ENCODE measurements at regions not wholly inside any gene's neighbourhood (a gene's known extent, or its start where the extent isn't known, plus 50 kb on each side); places are given as distances from the start of the nearest gene placed in this dataset.

- no peaks in the 10 kb centered on the region for H3K36me3 ChIP-seq
- DNase-seq (ENCODE audit: low spot score in 2 of 2), result no peak
- H3K27ac ChIP-seq, result no peak overlapping the region
- intact Hi-C loops (cut with DNase I), result no loop called here
- no peak for TF ChIP-seq CTCF (IDR thresholded peaks at IDR 0.05)
- H3K4me3 ChIP-seq, result no peak overlapping the region
- H3K9me3 ChIP-seq, result no peaks in the 10 kb centered on the region
- no peaks in the 10 kb centered on the region for H3K4me1 ChIP-seq
- H3K27me3 ChIP-seq, result no peaks in the 10 kb centered on the region
Measured at GRCh38 chr16:64654178-64654577, 467.7 kb downstream of the CDH11 start.

GRCh38 chr16:64648282-64648681 lies 473.6 kb downstream of the CDH11 start:
- no peaks in the 10 kb centered on the region for H3K4me1 ChIP-seq
- no peak for DNase-seq (ENCODE audit: low spot score in 2 of 2)
- TF ChIP-seq CTCF (IDR thresholded peaks at IDR 0.05), result no peak
- no peaks in the 10 kb centered on the region for H3K27me3 ChIP-seq
- H3K36me3 ChIP-seq, result no peaks in the 10 kb centered on the region
- no peaks in the 10 kb centered on the region for H3K9me3 ChIP-seq
- H3K27ac ChIP-seq, result no peak overlapping the region
- intact Hi-C loops (cut with DNase I), result no loop called here
- H3K4me3 ChIP-seq, result no peak overlapping the region

- Histone ChIP-seq H3K9me3 (no peaks in the 10 kb centered on the region), H3K27me3 (no peaks in the 10 kb centered on the region), H3K27ac (no peak overlapping the region), H3K4me3 (no peak overlapping the region), H3K4me1 (no peaks in the 10 kb centered on the region), H3K36me3 (no peaks in the 10 kb centered on the region)
- no peak for DNase-seq (ENCODE audit: low spot score in 2 of 2)
- TF ChIP-seq CTCF (IDR thresholded peaks at IDR 0.05), result no peak
- intact Hi-C loops (cut with DNase I), result no loop called here
Measured at GRCh38 chr16:64641343-64641742, 480.5 kb downstream of the CDH11 start.

GRCh38 chr16:64638766-64639165 lies 483.1 kb downstream of the CDH11 start:
- Histone ChIP-seq H3K9me3 (no peaks in the 10 kb centered on the region), H3K27ac (no peak overlapping the region), H3K4me1 (no peaks in the 10 kb centered on the region), H3K4me3 (no peak overlapping the region), H3K27me3 (no peaks in the 10 kb centered on the region), H3K36me3 (no peaks in the 10 kb centered on the region)
- no peak for DNase-seq (ENCODE audit: low spot score in 2 of 2)
- TF ChIP-seq CTCF (IDR thresholded peaks at IDR 0.05), result no peak
- intact Hi-C loops (cut with DNase I), result no loop called here

DNA sequence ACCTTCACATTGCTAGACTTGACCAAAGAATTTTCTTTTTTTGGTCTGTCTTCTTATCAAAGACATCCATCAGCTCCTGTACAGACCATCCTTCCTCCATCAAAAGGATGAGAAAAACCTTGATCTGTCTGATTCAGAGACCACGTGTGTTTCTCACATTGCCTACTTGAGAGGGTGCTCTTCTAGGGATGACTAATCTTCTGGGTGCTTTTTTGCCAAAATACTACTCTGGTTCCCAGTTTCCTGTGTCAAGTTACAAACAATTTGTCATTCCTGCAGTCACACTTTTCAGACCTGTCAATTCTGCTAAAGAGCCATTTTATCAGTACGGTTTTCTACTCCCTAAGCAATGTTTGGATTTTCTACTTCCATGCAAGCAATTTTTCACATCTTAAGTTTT lies 492.2 kb downstream of the CDH11 start:
- Histone ChIP-seq H3K27me3 (no peaks in the 10 kb centered on the region), H3K9me3 (no peaks in the 10 kb centered on the region), H3K36me3 (no peaks in the 10 kb centered on the region), H3K4me1 (no peaks in the 10 kb centered on the region), H3K4me3 (no peak overlapping the region), H3K27ac (no peak overlapping the region)
- no peak for TF ChIP-seq CTCF (IDR thresholded peaks at IDR 0.05)
- intact Hi-C loops (cut with DNase I), result no loop called here
- no peak for DNase-seq (ENCODE audit: low spot score in 2 of 2)

GRCh38 chr16:64627781-64628180 lies 494.1 kb downstream of the CDH11 start:
- Histone ChIP-seq H3K36me3 (no peaks in the 10 kb centered on the region), H3K4me1 (no peaks in the 10 kb centered on the region), H3K9me3 (peaks cover 0 to 6% of the 10 kb centered on the region in 2 donors), H3K4me3 (no peak overlapping the region), H3K27me3 (no peaks in the 10 kb centered on the region), H3K27ac (no peak overlapping the region)
- DNase-seq (ENCODE audit: low spot score in 2 of 2), result no peak
- intact Hi-C loops (cut with DNase I), result no loop called here
- no peak for TF ChIP-seq CTCF (IDR thresholded peaks at IDR 0.05)

Measured in ascending aorta (tissue), 2 donors.